Sigmoid colon (tissue), 6 donors: ENCODE measurements at regions not wholly inside any gene's neighbourhood (a gene's known extent, or its start where the extent isn't known, plus 50 kb on each side); places are given as distances from the start of the nearest gene placed in this dataset.

Experiments used
- DNase-seq: peaks from one replicate; pipeline ENCODE4 v3.0.0-alpha.2; 2019
- H3K27ac ChIP-seq, 4 donors: fragments of 200-600 bp; sonication (generic); one replicate each; pipeline ENCODE4 v1.5.1; 2016 to 2019; ENCODE audit warnings: mild to moderate bottlenecking in 1 of 4
- H3K27me3 ChIP-seq, 3 donors: fragments of 200-600 bp; sonication (generic); one replicate each; pipeline ENCODE4 v1.5.1; 2019; ENCODE audit warnings: mild to moderate bottlenecking in 1 of 3
- H3K36me3 ChIP-seq, 4 donors: fragments of 200-600 bp; sonication (generic); one replicate each; pipeline ENCODE4 v1.5.1; 2016 to 2019
- H3K4me1 ChIP-seq, 4 donors: fragments of 200-600 bp; sonication (generic); one replicate each; pipeline ENCODE4 v1.5.1; 2017 to 2019
- H3K4me3 ChIP-seq, 4 donors: fragments of 200-600 bp; sonication (generic); one replicate each; pipeline ENCODE4 v1.5.1; 2017 to 2019; ENCODE audit warnings: mild to moderate bottlenecking in 2 of 4, moderate library complexity in 1 of 4
- H3K9me3 ChIP-seq, 4 donors: fragments of 200-600 bp in 3 of 4; sonication (generic) in 3 of 4; one replicate each; pipeline versions ENCODE4 v1.5.1 to v1.6.1; 2013 to 2019
- CTCF ChIP-seq, 4 experiments: fragments of 450-650 bp in 3 of 4; fragments of 200-600 bp in 1 of 4; IDR thresholded peaks; one replicate each; pipeline ENCODE4 v1.5.1; 2016 to 2019; ENCODE audit warnings: antibody characterized with exemption in 4 of 4, mild to moderate bottlenecking in 3 of 4, moderate library complexity in 2 of 4
- EP300 ChIP-seq, 4 donors: sonication (generic); formaldehyde crosslinking; IDR thresholded peaks; one replicate each; pipeline ENCODE4 v1.6.1; 2017; ENCODE audit warnings: antibody characterized with exemption in 4 of 4
- POLR2A ChIP-seq, 2 donors: fragments of 450-650 bp; IDR thresholded peaks; one replicate each; pipeline ENCODE4 v1.6.1; 2016; ENCODE audit warnings: antibody characterized with exemption in 2 of 2, mild to moderate bottlenecking in 2 of 2, moderate library complexity in 2 of 2
- POLR2AphosphoS5 ChIP-seq, 4 donors: sonication (generic); formaldehyde crosslinking; IDR thresholded peaks; one replicate each; pipeline ENCODE4 v1.6.1; 2017; ENCODE audit warnings: antibody characterized with exemption in 4 of 4
- WGBS, 2 donors: extraction: QIAGEN DNeasy Blood & Tissue Kit; methylation state at CpG; one replicate each; pipeline ENCODE4 v1.1.7; 2013; 5-methylcytosine and 5-hydroxymethylcytosine counted together
- intact Hi-C: fragments of 100-400 bp; cut with DNase I; formaldehyde crosslinking; loops from one replicate; pipeline ENCODE4 v1.15.1; 2023
- donor health status: healthy with polysubstance abuse.
- donor health status: healthy.

DNA sequence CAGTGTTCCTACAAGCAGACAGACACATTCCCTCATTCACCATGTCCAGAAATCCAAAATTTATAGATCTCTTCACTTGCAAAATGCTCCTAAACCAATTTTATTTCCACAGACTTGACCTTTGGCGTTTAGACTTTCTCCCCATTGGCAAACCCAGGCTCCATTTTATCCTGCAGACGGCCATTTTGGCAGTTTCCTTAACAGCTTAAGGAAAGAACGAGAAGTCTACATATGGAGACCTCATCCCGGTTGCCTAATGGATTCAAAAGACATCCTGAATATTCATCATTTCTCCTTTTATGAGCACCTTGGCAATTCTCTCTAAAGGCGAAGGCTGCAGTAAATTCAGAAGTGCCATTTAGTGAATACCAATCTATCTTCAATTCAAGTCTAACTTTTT, 132.9 kb downstream of the HLX start:
- H3K27me3 ChIP-seq = no peaks in the 10 kb centered on the region
- 82 to 88% methylated on average over 5 of the region's 5 CpGs for WGBS, 2 donors
- intact Hi-C loops = no loop called here
- H3K9me3 ChIP-seq = no peaks in the 10 kb centered on the region
- no peak overlapping the region for H3K4me3 ChIP-seq
- no peak for DNase-seq
- no peaks in the 10 kb centered on the region for H3K36me3 ChIP-seq
- H3K4me1 ChIP-seq = peaks cover 0 to 11% (median 3%) of the 10 kb centered on the region in 4 donors
- no peak overlapping the region for H3K27ac ChIP-seq
- TF ChIP-seq POLR2AphosphoS5 (IDR thresholded peaks at IDR 0.05) = no peak
- no peak for TF ChIP-seq EP300 (IDR thresholded peaks at IDR 0.05)
- no peak for TF ChIP-seq POLR2A (IDR thresholded peaks at IDR 0.05)
- TF ChIP-seq CTCF (IDR thresholded peaks at IDR 0.05) = no peak

- Histone ChIP-seq H3K9me3 (no peaks in the 10 kb centered on the region), H3K36me3 (no peaks in the 10 kb centered on the region), H3K4me1 (peaks cover 0 to 11% (median 3%) of the 10 kb centered on the region in 4 donors), H3K4me3 (no peak overlapping the region), H3K27ac (no peak overlapping the region), H3K27me3 (no peaks in the 10 kb centered on the region)
- intact Hi-C loops = no loop called here
- TF ChIP-seq EP300 (IDR thresholded peaks at IDR 0.05) (no peak), POLR2A (IDR thresholded peaks at IDR 0.05) (no peak), CTCF (IDR thresholded peaks at IDR 0.05) (no peak), POLR2AphosphoS5 (IDR thresholded peaks at IDR 0.05) (no peak)
- 67 to 89% methylated on average over 3 of the region's 3 CpGs for WGBS, 2 donors
- no peak for DNase-seq
These were observed 134.7 kb downstream of the HLX start for GRCh38 chr1:221013691-221014660.

GRCh38 chr1:221015159-221015790, 136.0 kb downstream of the HLX start:
- DNase-seq = no peak
- Histone ChIP-seq H3K9me3 (no peaks in the 10 kb centered on the region), H3K4me1 (peaks cover 0 to 11% (median 3%) of the 10 kb centered on the region in 4 donors), H3K27ac (no peak overlapping the region), H3K36me3 (no peaks in the 10 kb centered on the region), H3K4me3 (no peak overlapping the region), H3K27me3 (no peaks in the 10 kb centered on the region)
- WGBS, 2 donors = 83 to 87% methylated on average over 5 of the region's 5 CpGs
- intact Hi-C loops = no loop called here
- TF ChIP-seq POLR2A (IDR thresholded peaks at IDR 0.05) (no peak), CTCF (IDR thresholded peaks at IDR 0.05) (no peak), EP300 (IDR thresholded peaks at IDR 0.05) (no peak), POLR2AphosphoS5 (IDR thresholded peaks at IDR 0.05) (no peak)

- Histone ChIP-seq H3K9me3 (no peaks in the 10 kb centered on the region), H3K4me1 (peaks cover 0 to 12% (median 3%) of the 10 kb centered on the region in 4 donors), H3K36me3 (no peaks in the 10 kb centered on the region), H3K27me3 (no peaks in the 10 kb centered on the region), H3K4me3 (no peak overlapping the region), H3K27ac (no peak overlapping the region)
- intact Hi-C loops = no loop called here
- no peak for DNase-seq
- TF ChIP-seq POLR2A (IDR thresholded peaks at IDR 0.05) (no peak), EP300 (IDR thresholded peaks at IDR 0.05) (no peak), CTCF (IDR thresholded peaks at IDR 0.05) (no peak), POLR2AphosphoS5 (IDR thresholded peaks at IDR 0.05) (no peak)
These were observed 137.5 kb downstream of the HLX start for GRCh38 chr1:221016751-221017150.
